ENCODE measurements at regions not wholly inside any gene's neighbourhood (a gene's known extent, or its start where the extent isn't known, plus 50 kb on each side); places are given as distances from the start of the nearest gene placed in this dataset.

DNA sequence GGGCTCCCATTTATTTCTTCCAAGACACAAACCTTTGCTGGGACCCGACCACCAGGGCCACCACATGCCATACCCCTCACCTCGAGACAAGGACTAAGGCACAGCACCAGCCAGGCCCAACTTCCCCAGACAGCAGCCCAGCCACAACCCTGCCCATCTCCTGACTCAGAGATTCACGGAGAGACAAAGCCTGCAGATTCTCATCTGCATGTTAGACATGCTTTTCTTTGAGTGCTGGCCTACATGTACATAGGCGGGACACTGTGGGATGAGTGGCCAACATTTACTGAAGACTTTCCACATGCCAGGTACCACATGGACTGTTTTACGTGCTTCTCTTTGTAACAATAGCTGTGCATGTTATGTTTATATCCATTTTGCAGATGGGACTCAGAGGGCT lies 221.3 kb upstream of the ZMIZ1 start:
- Histone ChIP-seq H3K36me3 (ENCODE audit: low read depth) (no peaks in the 10 kb centered on the region), H3K4me3 (ENCODE audit: severe bottlenecking) (no peak overlapping the region), H3K4me1 (ENCODE audit: insufficient read depth, poor library complexity, severe bottlenecking) (no peaks in the 10 kb centered on the region), H3K9me3 (ENCODE audit: severe bottlenecking) (no peaks in the 10 kb centered on the region), H3K27me3 (ENCODE audit: insufficient read depth, poor library complexity, severe bottlenecking) (no peaks in the 10 kb centered on the region), H3K27ac (ENCODE audit: poor library complexity, severe bottlenecking) (no peak overlapping the region)
- TF ChIP-seq, protein P1, sequence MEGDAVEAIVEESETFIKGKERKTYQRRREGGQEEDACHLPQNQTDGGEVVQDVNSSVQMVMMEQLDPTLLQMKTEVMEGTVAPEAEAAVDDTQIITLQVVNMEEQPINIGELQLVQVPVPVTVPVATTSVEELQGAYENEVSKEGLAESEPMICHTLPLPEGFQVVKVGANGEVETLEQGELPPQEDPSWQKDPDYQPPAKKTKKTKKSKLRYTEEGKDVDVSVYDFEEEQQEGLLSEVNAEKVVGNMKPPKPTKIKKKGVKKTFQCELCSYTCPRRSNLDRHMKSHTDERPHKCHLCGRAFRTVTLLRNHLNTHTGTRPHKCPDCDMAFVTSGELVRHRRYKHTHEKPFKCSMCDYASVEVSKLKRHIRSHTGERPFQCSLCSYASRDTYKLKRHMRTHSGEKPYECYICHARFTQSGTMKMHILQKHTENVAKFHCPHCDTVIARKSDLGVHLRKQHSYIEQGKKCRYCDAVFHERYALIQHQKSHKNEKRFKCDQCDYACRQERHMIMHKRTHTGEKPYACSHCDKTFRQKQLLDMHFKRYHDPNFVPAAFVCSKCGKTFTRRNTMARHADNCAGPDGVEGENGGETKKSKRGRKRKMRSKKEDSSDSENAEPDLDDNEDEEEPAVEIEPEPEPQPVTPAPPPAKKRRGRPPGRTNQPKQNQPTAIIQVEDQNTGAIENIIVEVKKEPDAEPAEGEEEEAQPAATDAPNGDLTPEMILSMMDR (IDR thresholded peaks at IDR 0.05; ENCODE audit: poor library complexity, severe bottlenecking): no peak
- ATAC-seq (ENCODE audit: low read depth) (no peak), DNase-seq (ENCODE audit: low spot score) (no peak)

DNA sequence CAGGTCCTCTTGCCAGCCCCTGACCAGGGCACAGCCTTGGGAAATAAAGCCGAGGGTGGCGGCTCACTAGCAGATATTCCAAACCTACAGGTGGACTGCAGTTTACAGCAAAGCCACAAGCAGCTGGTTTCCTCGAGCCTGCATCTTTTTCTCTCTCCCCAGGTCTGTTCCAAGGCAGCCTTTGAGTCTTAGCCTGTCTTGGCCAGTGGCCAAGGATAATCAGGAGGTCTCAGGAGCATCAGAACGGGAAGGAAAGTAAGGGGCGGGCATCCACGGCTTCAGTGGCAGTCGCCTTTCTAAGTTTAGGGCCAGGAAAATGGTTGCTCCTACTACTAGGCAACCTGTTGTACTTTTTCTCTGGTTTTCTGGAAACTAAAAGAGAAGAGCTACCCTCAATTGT lies 219.7 kb upstream of the ZMIZ1 start:
- H3K4me1 ChIP-seq (ENCODE audit: insufficient read depth, poor library complexity, severe bottlenecking): no peaks in the 10 kb centered on the region
- TF ChIP-seq, protein P1 (IDR thresholded peaks at IDR 0.05; ENCODE audit: poor library complexity, severe bottlenecking): no peak
- H3K9me3 ChIP-seq (ENCODE audit: severe bottlenecking): no peaks in the 10 kb centered on the region
- H3K4me3 ChIP-seq (ENCODE audit: severe bottlenecking): no peak overlapping the region
- no peaks in the 10 kb centered on the region for H3K36me3 ChIP-seq (ENCODE audit: low read depth)
- H3K27me3 ChIP-seq (ENCODE audit: insufficient read depth, poor library complexity, severe bottlenecking): no peaks in the 10 kb centered on the region
- no peak for ATAC-seq (ENCODE audit: low read depth)
- no peak overlapping the region for H3K27ac ChIP-seq (ENCODE audit: poor library complexity, severe bottlenecking)
- DNase-seq (ENCODE audit: low spot score): no peak

DNA sequence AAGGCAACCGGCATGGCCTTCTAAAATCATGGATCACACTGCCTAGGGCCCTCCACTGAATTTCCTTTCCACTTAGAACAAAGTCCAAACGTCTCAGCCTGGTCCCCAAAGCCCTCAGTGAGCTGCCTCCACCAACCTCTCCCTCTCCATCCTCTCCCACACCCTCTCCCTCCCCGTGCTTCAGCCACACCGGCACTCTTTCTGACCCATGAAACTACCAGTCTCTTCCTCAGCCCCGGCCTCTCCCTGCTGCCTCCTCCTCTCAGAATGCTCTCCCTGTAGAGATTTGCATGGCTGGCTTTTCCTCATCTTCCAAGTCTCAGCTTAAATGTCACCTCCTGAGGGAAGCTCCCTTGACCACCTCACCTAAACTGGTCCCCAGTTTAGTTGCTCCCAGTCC lies 219.0 kb upstream of the ZMIZ1 start:
- H3K4me1 ChIP-seq (ENCODE audit: insufficient read depth, poor library complexity, severe bottlenecking): no peaks in the 10 kb centered on the region
- TF ChIP-seq, protein P1 (IDR thresholded peaks at IDR 0.05; ENCODE audit: poor library complexity, severe bottlenecking): no peak
- H3K9me3 ChIP-seq (ENCODE audit: severe bottlenecking): no peaks in the 10 kb centered on the region
- no peaks in the 10 kb centered on the region for H3K27me3 ChIP-seq (ENCODE audit: insufficient read depth, poor library complexity, severe bottlenecking)
- no peak overlapping the region for H3K4me3 ChIP-seq (ENCODE audit: severe bottlenecking)
- no peak overlapping the region for H3K27ac ChIP-seq (ENCODE audit: poor library complexity, severe bottlenecking)
- H3K36me3 ChIP-seq (ENCODE audit: low read depth): no peaks in the 10 kb centered on the region
- ATAC-seq (ENCODE audit: low read depth) (no peak), DNase-seq (ENCODE audit: low spot score) (no peak)

DNA sequence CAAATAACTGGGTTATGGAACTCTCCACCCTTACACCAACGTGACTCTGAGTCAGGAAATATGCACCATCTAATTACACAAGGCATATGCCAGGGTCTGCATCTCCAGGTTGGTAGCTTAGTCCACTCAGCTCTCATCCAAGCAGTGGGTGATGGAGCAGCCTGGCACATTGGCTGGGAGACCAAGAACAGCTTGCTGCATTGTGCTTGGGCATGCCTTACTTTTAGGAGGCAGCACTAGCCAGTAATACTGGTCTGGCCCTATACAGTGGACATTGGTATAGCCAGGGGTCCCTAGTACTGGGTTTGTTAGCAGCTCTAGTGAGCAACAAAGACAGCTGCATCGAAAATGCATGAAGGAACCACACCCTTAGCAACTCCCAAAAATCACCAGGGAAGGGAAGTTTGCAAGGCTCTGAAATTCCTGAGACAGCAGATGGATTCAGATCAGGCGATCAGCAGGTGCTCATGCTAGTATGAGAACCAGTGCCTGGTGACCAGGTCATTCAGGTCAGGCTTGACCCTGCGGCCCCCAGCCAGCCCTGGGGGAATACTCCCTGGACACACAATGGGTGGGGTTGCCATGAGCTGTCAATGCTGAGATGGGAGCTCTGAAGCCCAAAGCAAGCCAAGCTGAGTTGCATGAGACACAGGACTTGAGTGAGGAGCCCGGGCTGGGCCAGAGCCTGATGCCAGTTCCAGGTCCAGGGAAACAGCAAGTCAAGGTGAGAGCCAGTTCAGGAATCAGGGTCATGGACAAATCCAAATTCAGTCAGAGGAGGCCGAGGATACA lies 217.9 kb upstream of the ZMIZ1 start:
- ATAC-seq (ENCODE audit: low read depth): no peak
- no peak for DNase-seq (ENCODE audit: low spot score)
- no peaks in the 10 kb centered on the region for H3K27me3 ChIP-seq (ENCODE audit: insufficient read depth, poor library complexity, severe bottlenecking)

DNA sequence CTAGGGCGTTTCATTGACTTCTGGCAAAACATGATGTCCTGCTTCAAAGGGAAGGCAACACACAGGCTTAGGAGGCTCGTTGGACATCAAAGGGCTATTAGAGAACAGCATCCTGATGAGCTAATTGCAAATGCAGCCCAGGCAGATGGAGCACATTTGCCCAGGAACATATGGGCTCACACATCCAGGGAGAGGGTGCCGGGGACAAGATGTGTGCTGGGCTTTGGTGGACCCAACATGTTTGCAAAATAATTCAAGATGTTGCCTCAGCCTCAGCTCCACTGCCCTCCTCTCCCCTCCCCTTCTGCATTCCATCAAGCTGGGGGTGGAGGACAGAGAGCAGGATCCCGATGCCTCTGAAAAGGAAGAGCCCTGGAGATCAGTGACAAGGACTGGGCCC lies 217.1 kb upstream of the ZMIZ1 start:
- TF ChIP-seq, protein P1 (IDR thresholded peaks at IDR 0.05; ENCODE audit: poor library complexity, severe bottlenecking): no peak
- H3K4me1 ChIP-seq (ENCODE audit: insufficient read depth, poor library complexity, severe bottlenecking): no peaks in the 10 kb centered on the region
- H3K9me3 ChIP-seq (ENCODE audit: severe bottlenecking): no peaks in the 10 kb centered on the region
- no peaks in the 10 kb centered on the region for H3K27me3 ChIP-seq (ENCODE audit: insufficient read depth, poor library complexity, severe bottlenecking)
- ATAC-seq (ENCODE audit: low read depth): no peak
- no peak for DNase-seq (ENCODE audit: low spot score)
- no peak overlapping the region for H3K4me3 ChIP-seq (ENCODE audit: severe bottlenecking)
- no peak overlapping the region for H3K27ac ChIP-seq (ENCODE audit: poor library complexity, severe bottlenecking)
- H3K36me3 ChIP-seq (ENCODE audit: low read depth): no peaks in the 10 kb centered on the region

More for the DNA sequence above, 217.9 kb upstream of the ZMIZ1 start:
- Histone ChIP-seq H3K4me3 (ENCODE audit: severe bottlenecking) (no peak overlapping the region), H3K4me1 (ENCODE audit: insufficient read depth, poor library complexity, severe bottlenecking) (no peaks in the 10 kb centered on the region), H3K27ac (ENCODE audit: poor library complexity, severe bottlenecking) (no peak overlapping the region), H3K36me3 (ENCODE audit: low read depth) (no peaks in the 10 kb centered on the region), H3K9me3 (ENCODE audit: severe bottlenecking) (no peaks in the 10 kb centered on the region)
- TF ChIP-seq, protein P1 (IDR thresholded peaks at IDR 0.05; ENCODE audit: poor library complexity, severe bottlenecking): no peak
